Suprapubic skin (tissue), 3 donors: ENCODE measurements at regions not wholly inside any gene's neighbourhood (a gene's known extent, or its start where the extent isn't known, plus 50 kb on each side); places are given as distances from the start of the nearest gene placed in this dataset.

Experiments used
- POLR2A ChIP-seq, 2 donors: fragments of 450-650 bp; IDR thresholded peaks; one replicate each; pipeline ENCODE4 v1.6.1; 2017; ENCODE audit warnings: antibody characterized with exemption in 2 of 2, mild to moderate bottlenecking in 2 of 2, moderate library complexity in 2 of 2
- TF ChIP-seq, protein P1 (sequence below), 2 donors: fragments of 200-600 bp in 1 of 2; fragments of 450-650 bp in 1 of 2; sonication (generic) in 1 of 2; IDR thresholded peaks; one replicate each; pipeline ENCODE4 v1.5.1; 2016 to 2019; ENCODE audit warnings: antibody characterized with exemption in 2 of 2, mild to moderate bottlenecking in 1 of 2, moderate library complexity in 1 of 2

GRCh38 chr5:155982354-155982753 is 344.6 kb upstream of the SGCD start:
- TF ChIP-seq POLR2A (IDR thresholded peaks at IDR 0.05): no peak
- TF ChIP-seq, protein P1, sequence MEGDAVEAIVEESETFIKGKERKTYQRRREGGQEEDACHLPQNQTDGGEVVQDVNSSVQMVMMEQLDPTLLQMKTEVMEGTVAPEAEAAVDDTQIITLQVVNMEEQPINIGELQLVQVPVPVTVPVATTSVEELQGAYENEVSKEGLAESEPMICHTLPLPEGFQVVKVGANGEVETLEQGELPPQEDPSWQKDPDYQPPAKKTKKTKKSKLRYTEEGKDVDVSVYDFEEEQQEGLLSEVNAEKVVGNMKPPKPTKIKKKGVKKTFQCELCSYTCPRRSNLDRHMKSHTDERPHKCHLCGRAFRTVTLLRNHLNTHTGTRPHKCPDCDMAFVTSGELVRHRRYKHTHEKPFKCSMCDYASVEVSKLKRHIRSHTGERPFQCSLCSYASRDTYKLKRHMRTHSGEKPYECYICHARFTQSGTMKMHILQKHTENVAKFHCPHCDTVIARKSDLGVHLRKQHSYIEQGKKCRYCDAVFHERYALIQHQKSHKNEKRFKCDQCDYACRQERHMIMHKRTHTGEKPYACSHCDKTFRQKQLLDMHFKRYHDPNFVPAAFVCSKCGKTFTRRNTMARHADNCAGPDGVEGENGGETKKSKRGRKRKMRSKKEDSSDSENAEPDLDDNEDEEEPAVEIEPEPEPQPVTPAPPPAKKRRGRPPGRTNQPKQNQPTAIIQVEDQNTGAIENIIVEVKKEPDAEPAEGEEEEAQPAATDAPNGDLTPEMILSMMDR (IDR thresholded peaks at IDR 0.05): no peak
